CD4-positive, alpha-beta T cell (primary cell): ENCODE measurements at regions not wholly inside any gene's neighbourhood (a gene's known extent, or its start where the extent isn't known, plus 50 kb on each side); places are given as distances from the start of the nearest gene placed in this dataset.

Experiments used
- ATAC-seq: fragments of 200-7000 bp; cut with Tn5 transposase; one replicate; pipeline ENCODE4 v1.10.0; 2022; ENCODE audit warnings: mild to moderate bottlenecking; ENCODE audit not compliant: poor library complexity
- CTCF ChIA-PET: fragments of 350-600 bp; sonication (Branson Sonifier 250); formaldehyde crosslinking; loops from one replicate; lab custom pipeline; 2021; ENCODE audit warnings: antibody characterized with exemption, inconsistent platforms; lab: Charles Lee
- POLR2A ChIA-PET: fragments of 350-600 bp; sonication (Branson Sonifier 250); formaldehyde crosslinking; loops from one replicate; lab custom pipeline; 2021; ENCODE audit warnings: antibody characterized with exemption, inconsistent platforms; lab: Charles Lee
- DNase-seq, 14 experiments: peaks; one replicate each; pipeline ENCODE4 v3.0.0-alpha.2; 2013 to 2020; ENCODE audit warnings: mixed read lengths in 2 of 14
- H3K27ac ChIP-seq, 2 donors: one replicate each; pipeline versions ENCODE4 v1.5.1 to v1.7.0; 2013; ENCODE audit warnings: low read length in 2 of 2, low read depth in 1 of 2, mild to moderate bottlenecking in 1 of 2
- H3K27me3 ChIP-seq, 2 experiments: 1 replicate in 1 of 2; 2 replicates in 1 of 2; pipeline versions ENCODE4 v1.6.1 to v1.7.0; 2013; ENCODE audit warnings: low read length in 2 of 2, control low read depth in 1 of 2, mild to moderate bottlenecking in 1 of 2, moderate library complexity in 1 of 2; ENCODE audit not compliant: insufficient read depth in 2 of 2, control insufficient read depth in 1 of 2
- H3K36me3 ChIP-seq: one replicate; pipeline ENCODE4 v1.6.1; 2013; ENCODE audit warnings: low read length, control low read depth; ENCODE audit not compliant: insufficient read depth
- H3K4me1 ChIP-seq: one replicate; pipeline ENCODE4 v1.6.1; 2013; ENCODE audit warnings: low read length, control low read depth; ENCODE audit not compliant: insufficient read depth
- H3K4me3 ChIP-seq: one replicate; pipeline ENCODE4 v1.5.1; 2013; ENCODE audit warnings: mild to moderate bottlenecking, low read length, moderate library complexity
- H3K9me3 ChIP-seq, 2 experiments: 1 replicate in 1 of 2; 2 replicates in 1 of 2; pipeline versions ENCODE4 v1.6.1 to v1.7.0; 2013; ENCODE audit warnings: low read length in 2 of 2, mild to moderate bottlenecking in 2 of 2, control low read depth in 1 of 2, moderate library complexity in 1 of 2; ENCODE audit not compliant: control insufficient read depth in 1 of 2, insufficient read depth in 1 of 2
- H3K27ac Mint-ChIP-seq: one replicate; pipeline ENCODE4 v1.8.0; 2020; ENCODE audit warnings: mixed read lengths
- H3K27me3 Mint-ChIP-seq: one replicate; pipeline ENCODE4 v1.8.0; 2021; ENCODE audit warnings: mixed read lengths
- H3K36me3 Mint-ChIP-seq: one replicate; pipeline ENCODE4 v1.8.0; 2021; ENCODE audit warnings: low read depth, mixed read lengths
- H3K4me1 Mint-ChIP-seq: one replicate; pipeline ENCODE4 v1.8.0; 2021; ENCODE audit warnings: low read depth, mixed read lengths
- H3K4me3 Mint-ChIP-seq: one replicate; pipeline ENCODE4 v1.8.0; 2020; ENCODE audit warnings: mild to moderate bottlenecking, mixed read lengths
- H3K9me3 Mint-ChIP-seq: one replicate; pipeline ENCODE4 v1.8.0; 2020; ENCODE audit warnings: mixed read lengths
- CTCF ChIP-seq: fragments of 200-600 bp; IDR thresholded peaks from one replicate; pipeline ENCODE4 v1.8.0; 2022; ENCODE audit warnings: antibody characterized with exemption, mild to moderate bottlenecking
- intact Hi-C, 2 experiments: fragments of 100-400 bp; cut with DNase I in 1 of 2; cut with micrococcal nuclease in 1 of 2; formaldehyde crosslinking; loops; one replicate each; pipeline versions ENCODE4 v1.15.1 to v1.9.0; 2023 to 2025; cut with DNase I, micrococcal nuclease

DNA sequence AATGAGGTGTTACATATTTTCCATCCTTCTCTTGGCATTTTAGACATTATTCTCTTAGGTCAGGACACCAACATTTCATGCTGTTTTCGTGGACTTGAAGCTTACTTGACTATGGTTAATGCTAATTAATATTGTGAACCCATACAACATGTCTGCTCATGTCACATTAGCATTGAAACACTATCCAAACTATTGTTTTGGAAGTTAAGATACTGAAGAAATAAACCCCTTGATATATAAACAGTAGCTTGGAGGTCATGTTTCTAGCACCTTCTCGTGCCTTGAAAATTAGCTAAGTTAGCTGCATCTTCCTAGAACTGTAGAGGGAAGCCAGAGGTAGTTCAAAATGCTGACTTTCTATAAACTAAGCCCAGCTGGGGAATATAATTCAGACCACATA lies 288.8 kb downstream of the LTN1 start:
- no peak for ATAC-seq
- Histone ChIP-seq H3K27ac (no peak overlapping the region), H3K27me3 (no peaks in the 10 kb centered on the region), H3K4me1 (no peaks in the 10 kb centered on the region), H3K36me3 (no peaks in the 10 kb centered on the region), H3K9me3 (no peaks in the 10 kb centered on the region), H3K4me3 (no peak overlapping the region)
- peaks cover 15% of the 10 kb centered on the region for H3K36me3 Mint-ChIP-seq
- no peaks in the 10 kb centered on the region for H3K4me1 Mint-ChIP-seq
- POLR2A ChIA-PET: no interaction called here
- H3K27ac Mint-ChIP-seq: no peak overlapping the region
- H3K9me3 Mint-ChIP-seq: peaks cover 9% of the 10 kb centered on the region
- H3K4me3 Mint-ChIP-seq: no peak overlapping the region
- no peak for DNase-seq
- TF ChIP-seq CTCF: no peak
- no peaks in the 10 kb centered on the region for H3K27me3 Mint-ChIP-seq
- intact Hi-C loops: no loop called here
- CTCF ChIA-PET: no interaction called here

GRCh38 chr21:28699596-28700259 lies 292.9 kb downstream of the LTN1 start:
- no peaks in the 10 kb centered on the region for H3K36me3 ChIP-seq
- DNase-seq: no peak
- ATAC-seq: no peak
- H3K27me3 ChIP-seq: no peaks in the 10 kb centered on the region
- Mint-ChIP-seq H3K36me3 (peaks cover 21% of the 10 kb centered on the region), H3K4me1 (no peaks in the 10 kb centered on the region), H3K27ac (no peak overlapping the region), H3K9me3 (peaks cover 11% of the 10 kb centered on the region), H3K4me3 (no peak overlapping the region), H3K27me3 (no peaks in the 10 kb centered on the region)
- TF ChIP-seq CTCF: no peak
- H3K27ac ChIP-seq: no peak overlapping the region
- CTCF ChIA-PET: no interaction called here
- POLR2A ChIA-PET: no interaction called here
- intact Hi-C loops: no loop called here
- H3K4me1 ChIP-seq: no peaks in the 10 kb centered on the region
- no peak overlapping the region for H3K4me3 ChIP-seq
- peaks cover 0 to 3% of the 10 kb centered on the region in 2 experiments for H3K9me3 ChIP-seq

DNA sequence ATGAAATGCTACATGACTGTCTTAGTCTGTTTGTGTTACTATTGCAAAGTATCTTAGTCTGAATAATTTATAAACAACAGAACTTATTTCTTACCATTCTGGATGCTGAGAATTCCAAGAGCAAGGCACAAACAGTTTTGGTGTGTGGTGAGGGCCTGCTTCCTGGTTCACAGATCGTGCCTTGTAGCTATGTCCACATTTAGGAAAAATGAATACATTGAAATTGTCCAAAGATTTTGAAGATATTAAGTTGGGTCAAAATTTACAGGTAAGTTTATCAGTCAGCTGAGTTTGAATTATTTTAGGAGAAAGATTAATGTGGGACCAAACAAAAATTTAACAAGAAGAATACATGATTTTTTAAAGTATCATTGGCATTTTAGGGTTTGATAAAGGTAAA lies 293.5 kb downstream of the LTN1 start:
- CTCF ChIA-PET: no interaction called here
- DNase-seq (no peak), ATAC-seq (no peak)
- peaks cover 0 to 3% of the 10 kb centered on the region in 2 experiments for H3K9me3 ChIP-seq
- peaks cover 11% of the 10 kb centered on the region for H3K9me3 Mint-ChIP-seq
- H3K36me3 Mint-ChIP-seq: peaks cover 21% of the 10 kb centered on the region
- H3K4me3 Mint-ChIP-seq: no peak overlapping the region
- POLR2A ChIA-PET: no interaction called here
- H3K36me3 ChIP-seq: no peaks in the 10 kb centered on the region
- no peaks in the 10 kb centered on the region for H3K27me3 ChIP-seq
- intact Hi-C loops: no loop called here
- H3K27ac ChIP-seq: no peak overlapping the region
- H3K4me3 ChIP-seq: no peak overlapping the region
- no peaks in the 10 kb centered on the region for H3K4me1 ChIP-seq
- no peak for TF ChIP-seq CTCF
- H3K27ac Mint-ChIP-seq: no peak overlapping the region
- no peaks in the 10 kb centered on the region for H3K4me1 Mint-ChIP-seq
- H3K27me3 Mint-ChIP-seq: no peaks in the 10 kb centered on the region
